ENCODE measurements at regions not wholly inside any gene's neighbourhood (a gene's known extent, or its start where the extent isn't known, plus 50 kb on each side); places are given as distances from the start of the nearest gene placed in this dataset.
"Not testable (repeated sequence)": the region's sequence is repeated elsewhere in the genome, so short reads cannot be mapped to it uniquely, and the experiment has no call there.

- DNase-seq: no peak
These were observed 444.9 kb downstream of the SOX9 start for GRCh38 chr17:72565758-72566157.

GRCh38 chr17:72566671-72567484 lies 446.1 kb downstream of the SOX9 start:
- no peak for DNase-seq

- no peak for DNase-seq
These were observed 447.0 kb downstream of the SOX9 start for GRCh38 chr17:72567774-72568173.

- DNase-seq: no peak
These were observed 448.5 kb downstream of the SOX9 start for GRCh38 chr17:72569148-72569946.

- no peak for DNase-seq
These were observed 451.1 kb downstream of the SOX9 start for GRCh38 chr17:72571813-72572396.

- DNase-seq: no peak
These were observed 452.0 kb downstream of the SOX9 start for GRCh38 chr17:72572604-72573491.

- not testable (repeated sequence) for DNase-seq
These were observed 452.6 kb downstream of the SOX9 start for GRCh38 chr17:72573492-72573801.

- no peak for DNase-seq
These were observed 454.1 kb downstream of the SOX9 start for GRCh38 chr17:72574675-72575510.

GRCh38 chr17:72575542-72576233 lies 454.9 kb downstream of the SOX9 start:
- DNase-seq: no peak

- no peak for DNase-seq
These were observed 455.5 kb downstream of the SOX9 start for GRCh38 chr17:72576289-72576759.

GRCh38 chr17:72578817-72579470 lies 458.1 kb downstream of the SOX9 start:
- DNase-seq: no peak

GRCh38 chr17:72579990-72580320 lies 459.1 kb downstream of the SOX9 start:
- no peak for DNase-seq

- no peak for DNase-seq
These were observed 459.7 kb downstream of the SOX9 start for GRCh38 chr17:72580321-72581127.

- no peak for DNase-seq
These were observed 466.3 kb downstream of the SOX9 start for GRCh38 chr17:72587156-72587555.

GRCh38 chr17:72587773-72588511 lies 467.1 kb downstream of the SOX9 start:
- DNase-seq: no peak

GRCh38 chr17:72588561-72588960 lies 467.7 kb downstream of the SOX9 start:
- DNase-seq: no peak

GRCh38 chr17:72588961-72589360 lies 468.1 kb downstream of the SOX9 start:
- DNase-seq: no peak

GRCh38 chr17:72590382-72590781 lies 469.6 kb downstream of the SOX9 start:
- DNase-seq: no peak

- no peak for DNase-seq
These were observed 470.1 kb downstream of the SOX9 start for GRCh38 chr17:72590882-72591281.

Measured in NCI-H446 treated with DMSO at 0.1 percent for 48 hours (cell line).